Keratinocyte (primary cell): ENCODE measurements at regions not wholly inside any gene's neighbourhood (a gene's known extent, or its start where the extent isn't known, plus 50 kb on each side); places are given as distances from the start of the nearest gene placed in this dataset.

ENCODE experiments used
- CTCF ChIP-seq, 3 experiments: IDR thresholded peaks in 1 of 3; conservative IDR thresholded peaks in 1 of 3; optimal IDR thresholded peaks in 1 of 3; 2 replicates in 2 of 3; 3 replicates in 1 of 3; pipeline versions ENCODE3 to v1.5.1; 2011; ENCODE audit warnings: low read length in 3 of 3, mild to moderate bottlenecking in 3 of 3, moderate library complexity in 2 of 3, control low read depth in 1 of 3, inconsistent platforms in 1 of 3; ENCODE audit not compliant: insufficient read depth in 2 of 3; ENCODE audit errors: extremely low read depth in 1 of 3
- EZH2 ChIP-seq: IDR thresholded peaks from one replicate; pipeline ENCODE4 v1.6.1; 2012; ENCODE audit warnings: inconsistent platforms, mild to moderate bottlenecking, low read length, moderate library complexity

- TF ChIP-seq CTCF (optimal IDR thresholded peaks at IDR 0.05 in 1 of 3, IDR thresholded peaks at IDR 0.05 in 1 of 3, conservative IDR thresholded peaks at IDR 0.05 in 1 of 3; ENCODE audit: extremely low read depth in 1 of 3, insufficient read depth in 2 of 3, low read length in 3 of 3) (no peak), EZH2 (no peak)
Measured at GRCh38 chr4:137993232-137993631, 248.9 kb downstream of the SLC7A11 start.
